Liver (tissue), 8 donors: ENCODE measurements at regions not wholly inside any gene's neighbourhood (a gene's known extent, or its start where the extent isn't known, plus 50 kb on each side); places are given as distances from the start of the nearest gene placed in this dataset.
"Not testable (repeated sequence)": the region's sequence is repeated elsewhere in the genome, so short reads cannot be mapped to it uniquely, and the experiment has no call there.

Experiments used
- DNase-seq: peaks from one replicate; pipeline ENCODE4 v3.0.0-alpha.2; 2017; ENCODE audit warnings: low spot score
- H3K27ac ChIP-seq, 2 donors: one replicate each; pipeline ENCODE4 v1.7.0; 2013; ENCODE audit warnings: inconsistent platforms in 2 of 2, low read length in 2 of 2, control low read depth in 1 of 2, low read depth in 1 of 2, mild to moderate bottlenecking in 1 of 2
- H3K27me3 ChIP-seq, 4 donors: one replicate each; pipeline versions ENCODE4 v1.6.1 to v1.7.0; 2013; ENCODE audit warnings: low read length in 3 of 4, inconsistent platforms in 1 of 4, mild to moderate bottlenecking in 1 of 4, moderate library complexity in 1 of 4; ENCODE audit not compliant: control insufficient read depth in 4 of 4, insufficient read depth in 4 of 4
- H3K36me3 ChIP-seq, 4 donors: one replicate each; pipeline versions ENCODE4 v1.6.1 to v1.7.0; 2013; ENCODE audit warnings: low read length in 3 of 4, mild to moderate bottlenecking in 3 of 4, low read depth in 1 of 4, moderate library complexity in 1 of 4; ENCODE audit not compliant: control insufficient read depth in 4 of 4, insufficient read depth in 3 of 4
- H3K4me1 ChIP-seq, 4 donors: one replicate each; pipeline versions ENCODE4 v1.6.1 to v1.7.0; 2013; ENCODE audit warnings: low read length in 3 of 4, mild to moderate bottlenecking in 3 of 4, moderate library complexity in 1 of 4; ENCODE audit not compliant: control insufficient read depth in 4 of 4, insufficient read depth in 4 of 4
- H3K4me3 ChIP-seq, 3 donors: one replicate each; pipeline versions ENCODE4 v1.6.1 to v1.7.0; 2013; ENCODE audit warnings: low read length in 3 of 3, control low read depth in 1 of 3, low read depth in 1 of 3, mild to moderate bottlenecking in 1 of 3
- H3K9ac ChIP-seq, 2 donors: one replicate each; pipeline ENCODE4 v1.7.0; 2013; ENCODE audit warnings: low read length in 2 of 2, mild to moderate bottlenecking in 2 of 2, moderate library complexity in 2 of 2, control low read depth in 1 of 2, low read depth in 1 of 2
- H3K9me3 ChIP-seq, 4 donors: one replicate each; pipeline versions ENCODE4 v1.6.1 to v1.7.0; 2013; ENCODE audit warnings: low read length in 3 of 4; ENCODE audit not compliant: control insufficient read depth in 4 of 4
- ATF3 ChIP-seq: IDR thresholded peaks from 2 replicates; pipeline ENCODE4 v1.6.1; 2016; ENCODE audit warnings: antibody characterized with exemption
- CTCF ChIP-seq: fragments of 150-350 bp; IDR thresholded peaks from 2 replicates; pipeline ENCODE4 v1.5.1; 2017; ENCODE audit warnings: improper control_type of control experiment, low read depth, low read length; ENCODE audit not compliant: missing input control
- GABPA ChIP-seq, 2 donors: IDR thresholded peaks in 1 of 2; conservative IDR thresholded peaks in 1 of 2; 2 replicates each; pipeline ENCODE4 v1.6.1; 2016; ENCODE audit warnings: antibody characterized with exemption in 2 of 2, mild to moderate bottlenecking in 1 of 2, moderate library complexity in 1 of 2
- JUND ChIP-seq, 2 donors: IDR thresholded peaks; 2 replicates each; pipeline ENCODE4 v1.6.1; 2016; ENCODE audit warnings: antibody characterized with exemption in 2 of 2
- RAD21 ChIP-seq, 2 donors: IDR thresholded peaks; 2 replicates each; pipeline ENCODE4 v1.6.1; 2016; ENCODE audit warnings: antibody characterized with exemption in 2 of 2, mild to moderate bottlenecking in 2 of 2
- RXRA ChIP-seq, 2 donors: IDR thresholded peaks; 2 replicates each; pipeline ENCODE4 v1.6.1; 2017 to 2018; ENCODE audit warnings: antibody characterized with exemption in 2 of 2, mild to moderate bottlenecking in 1 of 2
- SP1 ChIP-seq: IDR thresholded peaks from 2 replicates; pipeline ENCODE4 v1.6.1; 2018; ENCODE audit warnings: antibody characterized with exemption, mild to moderate bottlenecking
- YY1 ChIP-seq: IDR thresholded peaks from 2 replicates; pipeline ENCODE4 v1.6.1; 2016; ENCODE audit warnings: antibody characterized with exemption, mild to moderate bottlenecking
- ZBTB33 ChIP-seq: IDR thresholded peaks from 2 replicates; pipeline ENCODE4 v1.6.1; 2016; ENCODE audit warnings: antibody characterized with exemption
- WGBS: extraction: QIAGEN DNeasy Blood & Tissue Kit; methylation state at CpG from one replicate; pipeline ENCODE4 v1.1.7; 2013; 5-methylcytosine and 5-hydroxymethylcytosine counted together
- donor health status: healthy.
- donor health status: healthy.
- donor health status: healthy.
- donor health status: healthy.
- donor health status: healthy.

GRCh38 chr3:152693521-152694250 lies 141.2 kb upstream of the P2RY1 start:
- not testable (repeated sequence) for H3K4me1 ChIP-seq, H3K27me3 ChIP-seq, H3K36me3 ChIP-seq, H3K4me3 ChIP-seq, DNase-seq, H3K9me3 ChIP-seq, H3K9ac ChIP-seq, H3K27ac ChIP-seq
- 96% methylated on average over 1 of the region's 1 CpG for WGBS

GRCh38 chr3:152695840-152696239 lies 139.1 kb upstream of the P2RY1 start:
- Histone ChIP-seq H3K36me3 (no peaks in the 10 kb centered on the region), H3K27ac (no peak overlapping the region), H3K27me3 (no peaks in the 10 kb centered on the region), H3K4me1 (no peaks in the 10 kb centered on the region), H3K9me3 (no peaks in the 10 kb centered on the region), H3K4me3 (no peak overlapping the region), H3K9ac (no peak overlapping the region)
- TF ChIP-seq RAD21 (IDR thresholded peaks at IDR 0.05) (peak; percentile 28 to 29), SP1 (no peak), ZBTB33 (no peak)
- WGBS, result 46% methylated on average over 1 of the region's 1 CpG
- no peak for DNase-seq

- H3K36me3 ChIP-seq, result no peaks in the 10 kb centered on the region
- H3K4me1 ChIP-seq, result no peaks in the 10 kb centered on the region
- H3K4me3 ChIP-seq, result no peak overlapping the region
- no peaks in the 10 kb centered on the region for H3K9me3 ChIP-seq
- no peak for TF ChIP-seq RXRA (IDR thresholded peaks at IDR 0.05)
- TF ChIP-seq ATF3, result no peak
- TF ChIP-seq JUND (IDR thresholded peaks at IDR 0.05), result no peak
- TF ChIP-seq YY1, result no peak
- no peak for TF ChIP-seq CTCF
- TF ChIP-seq GABPA (IDR thresholded peaks at IDR 0.05 in 1 of 2, conservative IDR thresholded peaks at IDR 0.05 in 1 of 2), result no peak
- TF ChIP-seq ZBTB33, result no peak
- no peaks in the 10 kb centered on the region for H3K27me3 ChIP-seq
- DNase-seq, result no peak
- no peak overlapping the region for H3K9ac ChIP-seq
- H3K27ac ChIP-seq, result no peak overlapping the region
Measured at GRCh38 chr3:152696962-152697361, 138.0 kb upstream of the P2RY1 start.
